OCI-LY3 (cell line): ENCODE measurements at regions not wholly inside any gene's neighbourhood (a gene's known extent, or its start where the extent isn't known, plus 50 kb on each side); places are given as distances from the start of the nearest gene placed in this dataset.

Experiments
- EZH2phosphoT487 ChIP-seq: fragments of 200-600 bp; shearing (Covaris generic); IDR thresholded peaks from 2 replicates; pipeline ENCODE4 v1.6.1; 2018; ENCODE audit warnings: antibody characterized with exemption, mixed run types, low read depth
- TF ChIP-seq, protein P1 (sequence below): fragments of 200-600, 300-600 bp; sonication (generic); IDR thresholded peaks from 2 replicates; pipeline ENCODE4 v1.5.1; 2014; ENCODE audit warnings: antibody characterized with exemption, low read length, low read depth

DNA sequence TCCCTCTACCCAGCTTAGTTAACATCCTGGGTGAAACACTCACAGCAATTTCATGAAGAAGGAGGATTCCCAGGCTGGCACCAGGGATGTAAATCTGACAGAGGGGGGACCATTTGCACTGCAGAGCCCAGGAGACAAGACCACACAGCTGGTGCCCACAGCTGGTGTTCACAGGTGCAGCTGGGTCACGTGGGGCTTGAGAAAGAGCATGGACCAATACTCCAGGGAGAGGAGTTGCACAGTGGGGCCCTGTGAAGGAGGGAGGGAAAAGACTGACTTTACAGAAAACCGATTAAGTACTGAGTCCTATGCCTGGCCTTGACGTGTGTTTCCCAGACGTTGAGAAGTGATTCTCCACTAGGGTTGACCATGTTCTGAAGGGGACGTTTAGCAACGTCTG, 1316.7 kb upstream of the TMEM132C start:
- TF ChIP-seq, protein P1, sequence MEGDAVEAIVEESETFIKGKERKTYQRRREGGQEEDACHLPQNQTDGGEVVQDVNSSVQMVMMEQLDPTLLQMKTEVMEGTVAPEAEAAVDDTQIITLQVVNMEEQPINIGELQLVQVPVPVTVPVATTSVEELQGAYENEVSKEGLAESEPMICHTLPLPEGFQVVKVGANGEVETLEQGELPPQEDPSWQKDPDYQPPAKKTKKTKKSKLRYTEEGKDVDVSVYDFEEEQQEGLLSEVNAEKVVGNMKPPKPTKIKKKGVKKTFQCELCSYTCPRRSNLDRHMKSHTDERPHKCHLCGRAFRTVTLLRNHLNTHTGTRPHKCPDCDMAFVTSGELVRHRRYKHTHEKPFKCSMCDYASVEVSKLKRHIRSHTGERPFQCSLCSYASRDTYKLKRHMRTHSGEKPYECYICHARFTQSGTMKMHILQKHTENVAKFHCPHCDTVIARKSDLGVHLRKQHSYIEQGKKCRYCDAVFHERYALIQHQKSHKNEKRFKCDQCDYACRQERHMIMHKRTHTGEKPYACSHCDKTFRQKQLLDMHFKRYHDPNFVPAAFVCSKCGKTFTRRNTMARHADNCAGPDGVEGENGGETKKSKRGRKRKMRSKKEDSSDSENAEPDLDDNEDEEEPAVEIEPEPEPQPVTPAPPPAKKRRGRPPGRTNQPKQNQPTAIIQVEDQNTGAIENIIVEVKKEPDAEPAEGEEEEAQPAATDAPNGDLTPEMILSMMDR, result no peak
- no peak for TF ChIP-seq EZH2phosphoT487
